ENCODE measurements at regions not wholly inside any gene's neighbourhood (a gene's known extent, or its start where the extent isn't known, plus 50 kb on each side); places are given as distances from the start of the nearest gene placed in this dataset.

GRCh38 chr11:121241343-121242211 is 51.0 kb upstream of the SC5D start:
- peaks cover 17 to 24% of the 10 kb centered on the region in 2 experiments for H3K4me1 ChIP-seq (ENCODE audit: control insufficient read depth in 1 of 2, insufficient read depth in 2 of 2, low read length in 2 of 2)
- no peaks in the 10 kb centered on the region for H3K27me3 ChIP-seq (ENCODE audit: insufficient read depth, low read length)
- peak overlapping the region; percentile 94 for H2BK120ac ChIP-seq (ENCODE audit: insufficient read depth, low read length, poor library complexity)
- no CpG with 5 or more reads among the region's 12 CpGs for WGBS (ENCODE audit: extremely low coverage, insufficient coverage, insufficient read length)
- no peak overlapping the region for H3K4me3 ChIP-seq (ENCODE audit: low read depth, low read length)
- DNase-seq = no peak
- H3K79me2 ChIP-seq (ENCODE audit: control insufficient read depth, insufficient read depth, low read length, poor library complexity) = peaks cover 8% of the 10 kb centered on the region
- peak overlapping the region; percentile 77 for H2BK5ac ChIP-seq (ENCODE audit: low read depth, low read length, poor library complexity)
- peak overlapping the region; percentile 87 for H3K18ac ChIP-seq (ENCODE audit: low read length)
- H3K4me2 ChIP-seq (ENCODE audit: low read length) = no peak overlapping the region
- peak overlapping the region; percentile 83 for H4K8ac ChIP-seq (ENCODE audit: low read depth, low read length)
- H3K9me3 ChIP-seq (ENCODE audit: insufficient read depth, low read depth, low read length) = no peaks in the 10 kb centered on the region
- H2AFZ ChIP-seq (ENCODE audit: insufficient read depth, low read length, poor library complexity) = peak overlapping the region; percentile 44
- H3K27ac ChIP-seq (ENCODE audit: low read depth, low read length) = peak overlapping the region; percentile 16
- no peak overlapping the region for H3K23ac ChIP-seq (ENCODE audit: low read length)
- H4K91ac ChIP-seq (ENCODE audit: low read depth, low read length) = peak overlapping the region; percentile 92
- peaks cover 38% of the 10 kb centered on the region for H3K79me1 ChIP-seq (ENCODE audit: low read length)
- H4K12ac ChIP-seq (ENCODE audit: low read depth, low read length) = peak overlapping the region; percentile 63
- peak overlapping the region; percentile 92 for H3K14ac ChIP-seq (ENCODE audit: low read length)
- H3K36me3 ChIP-seq (ENCODE audit: control insufficient read depth in 1 of 2, insufficient read depth in 2 of 2, low read length in 2 of 2) = no peaks in the 10 kb centered on the region
- H3K4ac ChIP-seq (ENCODE audit: low read depth, low read length) = peak overlapping the region; percentile 80
- no peak overlapping the region for H3K9ac ChIP-seq (ENCODE audit: low read length)
- peak overlapping the region; percentile 95 for H2BK12ac ChIP-seq (ENCODE audit: low read length)
- H2AK5ac ChIP-seq (ENCODE audit: low read length) = peak overlapping the region; percentile 96
